CD4-positive, alpha-beta T cell treated with Interferon gamma for 1 hour (primary cell): ENCODE measurements at regions not wholly inside any gene's neighbourhood (a gene's known extent, or its start where the extent isn't known, plus 50 kb on each side); places are given as distances from the start of the nearest gene placed in this dataset.
"Not testable (repeated sequence)": the region's sequence is repeated elsewhere in the genome, so short reads cannot be mapped to it uniquely, and the experiment has no call there.

Experiments
- DNase-seq: peaks from one replicate; pipeline ENCODE4 v3.0.0-alpha.2; 2020

DNA sequence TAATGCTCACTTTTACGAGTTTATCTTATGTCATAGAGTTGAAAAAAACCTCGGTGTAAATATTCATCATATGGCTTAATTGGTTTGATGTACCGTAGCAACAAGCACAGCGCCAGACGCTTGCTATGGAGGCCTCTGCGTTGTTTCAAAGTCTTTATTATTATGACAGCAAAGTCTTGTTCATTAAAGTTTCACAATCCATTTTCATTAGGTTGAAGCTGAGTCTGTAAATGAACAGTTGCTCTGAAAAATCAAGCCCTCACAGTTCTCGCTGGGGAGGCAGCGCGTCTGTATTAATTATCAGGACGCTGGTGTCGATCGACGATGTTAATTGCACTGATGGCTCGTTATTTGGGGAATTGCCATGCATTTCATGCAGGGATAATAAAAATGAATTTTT lies 185.6 kb downstream of the INSC start:
- DNase-seq: no peak

DNA sequence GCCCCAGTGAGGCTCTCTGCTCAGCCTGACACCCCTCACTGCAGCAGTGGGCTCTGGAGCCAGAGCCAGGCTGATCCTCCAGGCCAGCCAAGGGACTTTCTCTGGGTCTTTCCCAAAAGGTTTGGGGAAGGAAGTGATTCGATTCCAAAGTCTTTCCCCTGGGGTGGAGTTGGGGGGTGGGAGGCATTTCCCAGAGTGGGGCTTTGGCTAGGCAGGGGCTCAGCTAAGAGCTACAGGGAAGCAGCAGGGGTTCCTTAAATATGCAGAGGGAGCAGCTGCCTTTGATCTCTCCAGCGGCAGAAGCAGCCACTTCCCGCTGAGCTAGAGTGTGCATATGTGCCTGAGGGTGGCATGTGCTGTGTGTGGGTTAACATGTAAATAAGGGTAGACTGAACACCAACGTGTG lies 192.9 kb downstream of the INSC start:
- no peak for DNase-seq

DNA sequence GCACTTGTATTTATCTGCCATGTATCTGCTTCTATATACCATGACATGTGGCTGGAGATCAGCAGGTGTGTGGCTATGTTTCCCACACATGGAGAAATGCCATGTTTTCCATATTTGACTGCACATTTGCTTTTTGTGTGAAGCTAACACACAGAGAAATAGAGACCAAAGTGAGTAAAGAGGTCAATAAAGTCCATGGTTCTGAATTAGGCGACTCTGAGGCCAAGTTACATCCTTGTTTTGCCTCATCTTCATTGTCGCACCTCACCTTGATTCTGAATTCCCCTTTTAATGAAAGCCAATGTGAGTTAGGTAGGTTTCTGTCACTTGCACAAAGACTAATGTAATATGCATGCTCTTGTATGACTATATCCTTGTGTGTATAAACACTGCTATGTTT lies 194.1 kb downstream of the INSC start:
- no peak for DNase-seq

DNA sequence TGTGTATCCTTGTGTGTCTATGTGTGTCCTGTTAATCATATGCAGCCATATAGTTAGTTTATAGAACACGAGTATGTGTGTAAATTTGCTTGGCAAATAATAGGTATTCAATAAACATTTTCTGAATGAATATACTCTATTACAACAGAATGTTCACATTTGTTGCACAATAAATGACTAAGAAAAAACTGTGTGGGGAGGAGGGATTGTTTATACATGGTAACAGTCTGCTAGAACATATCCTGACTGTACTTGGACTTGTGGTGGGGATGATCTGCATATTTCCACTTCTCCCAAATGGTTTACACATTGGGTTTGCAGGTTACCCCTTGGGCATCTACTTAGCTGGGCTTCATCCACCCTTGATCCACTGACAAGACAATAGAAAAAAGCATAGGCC lies 194.6 kb downstream of the INSC start:
- no peak for DNase-seq

DNA sequence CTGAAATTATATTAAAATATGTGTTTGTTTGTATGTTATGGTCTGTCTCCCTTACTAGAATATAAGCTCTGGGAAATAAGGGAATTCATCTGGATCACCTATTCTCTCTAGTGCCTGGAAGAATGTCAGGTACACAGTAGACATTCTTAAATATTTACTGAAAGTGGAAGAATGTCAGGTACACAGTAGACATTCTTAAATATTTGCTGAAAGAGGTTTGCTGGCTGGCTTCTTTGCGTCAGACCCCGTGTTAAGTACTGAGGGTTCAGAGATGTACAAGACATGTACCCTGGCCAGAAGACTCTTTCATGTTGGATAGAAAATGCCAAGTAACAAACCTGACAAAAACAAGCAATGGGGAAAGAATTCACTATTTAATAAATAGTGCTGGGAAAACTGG lies 199.1 kb downstream of the INSC start:
- DNase-seq: no peak

DNA sequence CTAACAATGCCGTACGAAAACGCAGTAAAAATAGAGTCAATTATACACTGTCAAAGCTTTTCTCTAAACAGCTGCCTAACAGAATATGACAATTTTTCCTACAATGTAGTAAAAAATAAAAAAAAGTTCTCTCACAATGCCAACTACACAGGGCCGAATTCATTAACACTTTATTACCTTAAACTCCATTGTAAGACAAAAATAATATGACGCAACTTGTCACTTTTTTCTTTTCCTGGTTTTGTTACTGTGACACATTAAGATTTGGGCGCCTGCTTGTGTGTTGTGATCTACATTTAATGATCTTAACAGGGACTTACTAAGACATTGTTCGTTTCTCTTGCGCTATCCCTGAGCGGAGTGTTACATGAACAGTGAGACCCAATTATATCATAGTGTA lies 204.1 kb downstream of the INSC start:
- no peak for DNase-seq

DNA sequence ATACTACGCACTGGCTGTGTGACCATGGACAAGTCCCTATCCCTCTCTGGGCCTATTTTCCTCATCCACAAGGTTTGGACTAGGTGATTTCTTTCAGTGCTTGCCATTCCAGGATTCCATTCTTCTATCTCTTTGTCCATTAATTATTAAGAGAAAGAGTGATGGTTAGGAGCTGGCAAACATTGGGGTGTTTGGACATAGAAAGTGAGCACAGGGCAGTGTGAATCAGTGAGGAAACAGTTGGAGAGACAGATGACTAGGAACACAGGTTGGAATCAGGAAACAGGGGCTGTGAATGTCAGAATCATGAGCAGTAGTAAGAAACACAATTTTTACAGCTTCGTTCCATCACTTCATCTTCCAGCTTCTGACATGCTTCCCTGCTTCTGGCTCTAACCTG lies 211.8 kb downstream of the INSC start:
- DNase-seq: no peak

DNA sequence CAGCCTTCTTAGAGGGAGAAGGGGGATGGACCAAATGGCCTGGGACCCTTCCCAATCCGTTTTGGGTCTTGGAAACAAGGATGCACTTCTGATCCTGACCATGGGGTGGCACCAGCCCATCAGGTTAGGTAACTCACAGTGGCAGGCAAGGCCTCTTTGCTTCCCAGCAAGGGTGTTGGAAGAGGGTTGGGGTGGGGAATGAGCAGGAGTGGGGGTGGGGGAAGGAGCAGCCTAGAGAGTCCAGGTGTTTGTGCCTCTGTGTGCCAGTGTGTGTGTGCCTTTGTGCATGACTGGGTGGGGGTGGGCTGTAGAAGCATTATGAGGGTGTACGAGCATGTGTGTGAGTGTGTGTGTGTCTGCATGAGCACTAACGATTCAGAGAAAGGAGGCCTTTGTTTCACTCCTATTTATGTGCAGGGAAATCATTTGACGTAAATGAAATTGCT lies 213.1 kb downstream of the INSC start:
- DNase-seq: no peak

DNA sequence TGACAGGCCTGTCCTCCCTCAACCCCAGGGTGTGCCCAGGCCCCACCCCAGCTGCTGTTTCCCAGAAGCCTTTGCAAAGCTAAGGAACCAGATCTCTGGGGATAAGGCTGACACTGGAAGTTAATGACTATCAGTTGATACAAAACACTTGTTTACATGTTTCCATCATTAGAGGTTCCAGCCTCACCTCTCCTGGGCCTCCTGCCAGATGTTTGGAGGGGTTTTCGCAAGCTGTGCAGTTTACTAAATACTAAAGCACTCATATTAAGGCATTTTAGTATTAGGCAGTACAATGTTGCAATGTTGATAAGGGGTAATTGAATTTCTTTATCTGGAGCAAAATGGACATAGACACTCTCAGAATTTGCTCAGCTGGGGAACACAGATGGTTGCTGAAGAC lies 218.7 kb downstream of the INSC start:
- DNase-seq: no peak

DNA sequence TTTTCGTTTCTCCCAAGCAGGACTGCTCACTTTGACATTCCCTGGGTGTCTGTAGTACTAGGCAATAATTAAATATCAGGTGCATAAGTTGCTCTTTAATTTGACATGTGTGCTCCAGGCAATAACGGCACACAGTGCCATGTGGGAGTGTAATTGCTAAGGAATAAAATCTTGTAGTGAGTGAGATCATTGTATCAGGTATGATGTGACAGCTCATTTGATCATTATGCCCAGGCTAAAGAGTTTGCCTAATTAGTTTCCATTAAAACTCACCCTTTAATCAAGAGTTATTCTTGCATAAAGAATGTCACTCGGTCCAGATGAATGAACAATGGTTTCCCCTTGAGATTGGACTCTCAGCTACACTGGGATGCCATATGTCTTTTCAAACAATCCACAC lies 220.0 kb downstream of the INSC start:
- no peak for DNase-seq

DNA sequence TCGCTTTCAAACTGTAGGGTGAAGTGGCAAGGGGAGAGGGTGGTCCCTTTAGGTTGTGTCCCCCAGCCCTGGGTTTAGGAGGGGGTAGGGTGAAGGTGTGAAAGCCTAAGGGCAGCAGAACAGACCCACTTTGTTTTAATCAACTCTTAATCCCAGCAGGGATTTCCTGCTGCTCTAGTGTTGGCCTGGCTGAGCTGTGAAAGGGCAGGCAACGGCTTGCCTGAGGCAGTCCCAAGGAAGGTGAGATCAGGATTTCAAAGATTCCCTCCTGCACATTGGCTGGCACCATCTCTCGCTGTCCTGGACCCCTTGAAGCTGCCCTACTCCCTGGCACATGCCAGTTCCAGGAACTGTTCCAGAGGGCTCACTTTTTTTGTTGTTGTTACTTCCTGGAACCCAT lies 221.3 kb downstream of the INSC start:
- DNase-seq: no peak

DNA sequence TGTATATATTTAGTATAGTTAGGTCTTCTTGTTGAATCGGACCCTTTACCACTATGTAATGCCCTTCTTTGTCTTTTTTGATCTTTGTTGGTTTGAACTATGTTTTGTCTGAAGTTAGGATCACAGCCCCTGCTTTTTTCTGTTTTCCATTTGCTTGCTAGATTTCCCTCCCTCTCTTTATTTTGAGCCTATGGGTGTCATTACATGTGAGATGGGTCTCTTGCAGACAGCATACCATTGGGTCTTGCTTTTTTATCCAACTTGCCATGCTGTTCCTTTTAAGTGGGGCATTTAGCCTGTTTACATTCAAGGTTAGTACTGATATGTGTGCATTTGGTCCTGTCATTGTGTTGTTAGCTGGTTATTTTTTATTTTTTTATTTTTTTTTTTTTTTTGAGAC lies 224.6 kb downstream of the INSC start:
- DNase-seq: no peak

DNA sequence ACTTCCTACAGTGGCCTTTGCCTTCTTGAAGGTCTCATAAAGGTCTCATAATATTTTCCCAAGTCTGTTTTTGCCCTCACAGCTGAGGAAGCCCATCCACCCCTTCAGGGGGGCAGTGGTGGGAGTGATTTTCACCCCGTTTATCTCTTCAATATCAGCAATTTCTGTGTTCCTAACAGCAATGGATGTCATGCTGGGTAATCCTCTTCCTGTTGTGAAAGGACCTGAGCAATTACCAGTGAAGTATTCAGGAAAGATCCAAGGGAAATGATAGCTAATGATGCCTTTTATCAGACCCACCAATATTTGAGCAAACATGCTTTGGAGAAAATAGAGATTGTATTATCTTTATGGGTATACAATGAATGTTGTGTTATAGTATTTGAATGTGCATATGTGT lies 226.9 kb downstream of the INSC start:
- DNase-seq: no peak

DNA sequence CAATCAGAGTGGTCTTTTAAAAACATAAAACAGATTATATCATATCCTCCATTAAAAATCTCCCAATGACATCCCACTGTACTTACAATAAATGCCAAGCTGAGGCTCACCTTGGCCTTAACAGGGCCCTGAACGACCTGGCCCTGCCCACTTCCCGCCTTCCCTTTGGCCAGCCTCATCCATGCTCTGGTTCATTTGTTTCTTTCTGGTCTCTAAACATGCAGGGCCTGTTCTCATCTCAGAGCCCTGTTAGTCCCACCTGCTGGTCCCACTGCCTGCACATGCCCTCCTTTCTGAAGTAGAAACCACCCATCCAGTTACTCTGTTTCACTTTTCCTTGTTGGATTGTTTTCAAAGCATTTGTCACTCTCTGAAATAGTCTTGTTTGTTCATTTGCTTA lies 227.4 kb downstream of the INSC start:
- no peak for DNase-seq

DNA sequence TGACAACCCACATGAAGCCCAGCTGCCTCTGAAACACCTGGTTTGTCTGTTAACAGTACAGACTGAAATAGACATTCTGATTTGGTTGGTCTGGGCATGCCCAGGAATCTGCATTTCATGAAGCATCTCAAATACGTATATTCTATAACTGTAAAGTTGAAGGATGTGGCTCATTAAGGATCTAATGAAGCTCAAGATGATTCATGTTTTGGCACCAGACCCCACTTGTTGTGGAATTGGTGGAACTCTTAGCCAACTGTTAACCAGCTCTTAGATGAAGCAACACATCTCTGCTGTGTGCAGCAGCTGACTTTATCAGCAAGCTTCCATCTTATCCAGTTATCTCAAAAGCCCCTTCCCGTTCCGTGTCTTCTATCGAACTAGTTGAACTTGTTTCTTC lies 232.2 kb downstream of the INSC start:
- no peak for DNase-seq

DNA sequence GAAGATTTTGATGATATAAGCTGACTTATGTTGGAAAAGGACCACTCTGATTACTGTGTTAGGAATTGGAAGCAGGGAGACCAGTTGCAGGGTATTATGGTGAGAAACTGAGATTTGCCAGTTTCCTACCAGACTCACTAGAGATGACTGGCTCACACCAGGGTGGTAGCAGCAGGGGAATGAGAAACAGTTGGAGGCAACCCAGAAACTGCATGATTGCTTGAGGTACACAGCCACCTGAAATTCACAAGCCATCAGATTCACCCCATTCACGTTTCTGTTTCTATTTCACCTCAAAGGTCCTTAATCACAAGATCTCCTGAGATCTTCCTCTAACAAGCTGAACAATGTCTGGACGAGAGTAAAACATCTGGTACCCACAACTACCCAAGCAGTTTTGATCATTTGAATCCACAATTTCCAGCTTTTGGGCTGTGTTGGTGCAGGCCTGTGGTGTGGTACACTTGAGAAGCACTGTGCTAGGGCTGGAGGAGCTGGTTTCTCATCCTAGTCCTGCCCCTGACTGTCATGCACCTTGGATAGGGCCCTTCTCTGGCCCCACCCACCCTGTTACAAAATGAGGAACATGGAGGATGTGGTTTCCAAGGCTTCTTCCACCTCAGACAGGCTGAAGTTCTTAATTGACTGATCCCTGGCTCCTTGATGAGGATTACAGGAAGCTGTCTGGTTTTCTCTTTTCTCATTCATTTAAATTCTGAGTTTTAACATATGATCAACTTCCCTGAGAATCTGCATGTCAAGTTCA lies 233.4 kb downstream of the INSC start:
- DNase-seq: no peak

DNA sequence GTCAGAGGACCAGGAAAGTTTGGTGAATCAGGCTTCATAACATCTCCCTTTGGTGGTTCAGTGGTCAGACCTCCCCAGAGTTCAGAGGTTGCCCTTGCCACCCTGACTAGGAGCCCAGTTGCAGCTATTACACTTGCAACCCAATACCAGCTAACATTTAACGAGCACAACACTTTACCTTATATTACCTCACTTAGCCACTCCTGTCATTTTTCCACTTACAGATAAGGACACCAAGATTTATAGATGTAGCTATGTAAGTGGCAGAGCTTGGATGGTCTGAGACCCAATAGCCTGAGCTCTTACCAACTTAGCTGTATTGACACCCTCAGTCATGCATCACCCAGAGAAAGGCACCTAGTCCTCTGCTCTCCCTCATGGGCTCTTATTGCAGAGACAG lies 234.7 kb downstream of the INSC start:
- DNase-seq: no peak

DNA sequence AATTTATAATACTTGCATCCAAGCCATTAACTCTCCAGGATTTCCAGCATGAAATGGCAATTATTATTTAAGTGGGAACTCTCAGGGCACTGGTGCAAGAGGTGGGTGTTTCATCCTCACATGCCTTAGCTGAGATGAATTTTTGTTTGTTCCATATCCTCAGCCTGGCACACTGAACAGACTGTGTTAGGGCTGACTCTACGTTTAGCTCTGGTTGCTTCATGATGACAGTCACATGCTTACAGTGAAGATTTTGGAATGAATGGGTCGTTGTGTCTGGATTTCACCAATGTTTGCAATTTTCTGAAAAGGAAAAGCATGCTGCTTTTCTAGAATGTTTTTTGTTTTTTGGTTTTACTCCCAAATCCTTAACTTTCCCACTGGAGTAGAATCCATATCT lies 246.6 kb downstream of the INSC start:
- DNase-seq: no peak

DNA sequence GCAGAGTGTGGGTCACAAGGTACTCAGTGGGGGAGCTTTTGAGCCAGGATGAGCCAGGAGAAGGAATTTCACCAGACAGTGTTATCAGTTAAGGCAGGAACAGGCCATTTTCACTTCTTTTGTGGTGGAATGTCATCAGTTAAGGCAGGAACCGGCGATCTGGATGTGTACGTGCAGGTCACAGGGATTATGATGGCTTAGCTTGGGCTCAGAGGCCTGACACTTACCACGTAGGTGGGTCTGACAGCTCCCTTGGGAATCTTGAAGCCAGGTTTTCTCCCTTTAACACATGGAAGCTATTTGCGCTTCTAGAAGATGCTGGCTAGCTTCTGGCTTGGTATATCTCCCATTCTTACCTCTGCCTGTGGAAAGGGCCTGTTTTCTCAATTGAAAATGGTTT lies 250.6 kb downstream of the INSC start:
- DNase-seq: not testable (repeated sequence)

DNA sequence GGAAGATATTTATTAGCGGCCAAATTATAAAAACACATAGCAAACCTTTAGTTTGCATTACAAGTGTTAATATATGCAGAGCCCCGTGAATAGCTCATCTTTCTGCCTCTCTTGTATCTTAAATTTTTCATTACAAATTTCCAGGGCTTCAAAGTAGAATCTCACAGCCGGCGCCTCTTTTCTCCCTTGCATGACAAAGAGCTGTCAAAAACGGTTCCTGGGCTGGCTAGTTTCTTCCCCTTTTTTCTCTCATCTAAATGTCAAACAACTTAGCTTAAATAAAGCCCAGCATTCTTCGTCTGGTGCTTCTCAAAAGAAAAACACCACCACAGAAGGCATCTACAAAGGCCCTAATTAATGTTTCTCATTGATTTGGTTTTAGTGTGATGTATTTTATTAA lies 253.0 kb downstream of the INSC start:
- DNase-seq: no peak

DNA sequence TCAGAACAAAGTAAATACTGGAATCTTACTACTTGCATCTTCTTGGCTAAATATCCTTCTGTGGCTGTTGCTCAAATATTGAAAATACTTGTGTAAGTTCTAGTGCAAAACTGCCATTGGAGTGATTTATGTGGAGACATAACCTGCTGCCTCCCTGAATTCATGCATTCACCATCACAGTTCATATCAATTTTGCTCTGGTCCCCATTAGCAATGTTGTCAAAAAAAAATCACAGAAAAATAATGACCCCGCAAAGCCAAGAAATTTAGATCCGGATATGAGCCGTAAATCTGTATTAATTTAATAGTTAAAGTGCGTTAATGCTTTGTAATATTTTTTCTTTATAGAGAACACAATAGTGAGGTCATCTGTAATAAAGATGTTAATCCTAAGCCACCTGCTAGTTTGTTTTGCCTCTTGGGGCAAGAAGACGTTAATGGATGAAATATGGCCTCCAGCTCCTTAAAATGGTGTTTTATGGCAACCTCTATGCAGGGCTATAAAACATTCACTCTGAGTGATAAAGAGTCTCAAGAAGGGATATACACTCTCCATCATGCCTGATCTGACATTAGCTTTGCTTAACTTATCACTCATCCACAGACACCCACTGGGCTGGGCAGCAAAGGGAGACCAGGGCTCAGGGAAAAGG lies 255.9 kb downstream of the INSC start:
- no peak for DNase-seq

DNA sequence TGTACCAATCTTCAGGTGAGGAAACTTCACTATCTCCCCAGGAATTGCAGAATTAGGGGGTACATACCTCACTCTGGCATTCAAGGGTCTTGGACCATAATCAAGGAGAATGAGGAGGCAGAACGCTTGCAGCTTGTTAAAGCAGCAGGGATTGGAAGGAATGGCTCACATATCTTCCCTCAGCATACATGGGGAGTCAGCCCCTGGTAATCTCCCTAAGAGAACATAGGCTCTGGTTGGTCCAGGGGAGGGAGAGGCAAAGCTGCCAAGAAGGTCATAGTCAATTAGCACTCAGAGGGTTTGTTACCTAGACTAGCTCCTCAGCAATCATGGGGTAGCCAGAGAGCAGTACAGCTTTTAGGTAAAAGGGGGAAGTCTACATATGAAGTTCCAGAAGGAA lies 256.8 kb downstream of the INSC start:
- no peak for DNase-seq

DNA sequence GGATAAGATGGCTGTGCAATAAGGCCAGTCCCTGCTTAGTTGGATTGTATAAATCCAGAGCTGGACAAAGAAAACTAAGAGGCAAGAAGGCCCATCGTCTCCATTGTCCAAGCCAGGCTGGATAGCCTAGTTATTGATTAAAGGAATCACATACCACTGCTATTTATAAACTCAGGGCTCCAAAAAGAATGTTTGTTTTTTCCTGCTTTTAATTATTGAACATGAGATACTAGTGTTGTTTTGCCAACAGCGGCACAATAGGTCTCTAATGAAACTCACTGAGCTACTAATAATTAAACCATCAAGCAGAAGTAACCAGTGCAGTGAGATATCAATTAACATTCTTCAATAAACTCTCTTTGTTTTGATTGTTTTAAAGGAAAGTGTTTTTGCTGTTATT lies 259.7 kb downstream of the INSC start:
- DNase-seq: no peak

DNA sequence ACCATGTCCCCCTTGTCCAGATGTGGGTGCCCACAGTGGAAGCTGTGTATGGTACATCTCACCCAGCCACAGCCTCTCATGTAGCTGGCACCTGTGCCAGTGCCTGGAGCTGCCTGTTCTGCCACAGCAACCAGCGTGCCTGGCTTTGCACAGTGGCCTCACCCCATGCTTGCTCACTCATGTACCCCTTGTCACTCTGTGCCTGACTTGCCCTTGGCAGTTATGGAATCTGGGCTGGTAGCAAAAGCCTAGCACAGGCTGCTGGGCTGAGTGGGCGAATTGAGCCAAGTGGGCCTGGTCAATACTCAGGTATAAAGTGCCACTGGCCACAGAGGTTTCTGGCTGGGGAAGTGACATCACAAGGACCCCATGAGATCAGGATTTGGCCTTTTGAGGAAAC lies 264.2 kb downstream of the INSC start:
- DNase-seq: no peak

DNA sequence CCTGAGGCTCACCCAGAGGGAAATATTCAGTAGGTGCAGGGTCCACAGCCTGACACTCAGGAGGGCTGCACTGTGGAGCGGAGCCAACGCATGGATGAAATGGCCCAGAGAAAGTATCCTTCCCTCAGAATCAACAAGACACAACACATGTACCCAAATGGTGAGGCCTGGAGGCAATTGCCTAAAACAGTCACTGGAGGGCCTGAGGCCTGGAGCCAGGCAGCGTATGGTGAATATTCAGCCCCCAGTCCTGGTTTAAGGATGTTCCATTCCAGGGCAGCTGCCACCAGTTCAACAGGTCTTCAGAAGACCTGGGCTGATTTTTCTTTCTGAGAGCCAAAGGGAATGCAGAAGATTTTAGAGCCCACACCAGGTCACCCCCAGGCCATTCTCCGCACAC lies 264.8 kb downstream of the INSC start:
- no peak for DNase-seq
